H9 (cell line): ENCODE measurements at regions not wholly inside any gene's neighbourhood (a gene's known extent, or its start where the extent isn't known, plus 50 kb on each side); places are given as distances from the start of the nearest gene placed in this dataset.

Experiments
- DNase-seq: peaks from one replicate; pipeline ENCODE4 v3.0.0-alpha.2; 2017
- H2AFZ ChIP-seq: one replicate; pipeline ENCODE4 v1.6.1; 2013; ENCODE audit warnings: mild to moderate bottlenecking, low read length, control low read depth, moderate library complexity
- H2AK5ac ChIP-seq: 2 replicates; pipeline ENCODE4 v1.6.1; 2013; ENCODE audit warnings: low read length, control low read depth, mixed read lengths; ENCODE audit not compliant: insufficient read length
- H2BK120ac ChIP-seq: one replicate; pipeline ENCODE4 v1.6.1; 2013; ENCODE audit warnings: low read depth, mild to moderate bottlenecking, low read length, control low read depth, inconsistent platforms; ENCODE audit not compliant: poor library complexity, severe bottlenecking
- H2BK12ac ChIP-seq: 2 replicates; pipeline ENCODE4 v1.6.1; 2013; ENCODE audit warnings: low read length, control low read depth, mixed read lengths, low read depth; ENCODE audit not compliant: insufficient read length
- H2BK15ac ChIP-seq: 2 replicates; pipeline ENCODE4 v1.6.1; 2013; ENCODE audit warnings: low read depth, low read length, control low read depth
- H2BK20ac ChIP-seq: one replicate; pipeline ENCODE4 v1.6.1; 2013; ENCODE audit warnings: low read depth, mild to moderate bottlenecking, low read length, control low read depth, inconsistent platforms; ENCODE audit not compliant: poor library complexity, severe bottlenecking
- H2BK5ac ChIP-seq: 2 replicates; pipeline ENCODE4 v1.6.1; 2013; ENCODE audit warnings: low read length, control low read depth, mixed read lengths; ENCODE audit not compliant: insufficient read length
- H3K14ac ChIP-seq: 2 replicates; pipeline ENCODE4 v1.6.1; 2013; ENCODE audit warnings: low read length, control low read depth; ENCODE audit not compliant: insufficient read depth
- H3K18ac ChIP-seq: 2 replicates; pipeline ENCODE4 v1.6.1; 2013; ENCODE audit warnings: low read depth, mild to moderate bottlenecking, mixed read lengths, low read length, control low read depth; ENCODE audit not compliant: insufficient read length
- H3K23ac ChIP-seq: 2 replicates; pipeline ENCODE4 v1.6.1; 2013; ENCODE audit warnings: low read length, control low read depth, mixed read lengths, low read depth; ENCODE audit not compliant: insufficient read length
- H3K23me2 ChIP-seq: 2 replicates; pipeline ENCODE4 v1.6.1; 2013; ENCODE audit warnings: low read depth, mild to moderate bottlenecking, mixed read lengths, low read length, control low read depth; ENCODE audit not compliant: insufficient read length, poor library complexity, severe bottlenecking
- H3K27ac ChIP-seq: 2 replicates; pipeline ENCODE4 v1.5.1; 2013; ENCODE audit warnings: low read length, control low read depth, mixed read lengths, low read depth; ENCODE audit not compliant: insufficient read length
- H3K27me3 ChIP-seq: 2 replicates; pipeline ENCODE4 v1.6.1; 2013; ENCODE audit warnings: low read length, control low read depth, inconsistent platforms; ENCODE audit not compliant: insufficient read depth
- H3K4ac ChIP-seq: 2 replicates; pipeline ENCODE4 v1.6.1; 2013; ENCODE audit warnings: low read depth, mild to moderate bottlenecking, control low read depth, inconsistent platforms, low read length, moderate library complexity
- H3K4me1 ChIP-seq: 2 replicates; pipeline ENCODE4 v1.6.1; 2013; ENCODE audit warnings: low read length, control low read depth, inconsistent platforms; ENCODE audit not compliant: insufficient read depth
- H3K4me2 ChIP-seq: 2 replicates; pipeline ENCODE4 v1.6.1; 2013; ENCODE audit warnings: low read length, control low read depth, mixed read lengths; ENCODE audit not compliant: insufficient read length, insufficient read depth
- H3K56ac ChIP-seq: 2 replicates; pipeline ENCODE4 v1.6.1; 2013; ENCODE audit warnings: low read depth, mild to moderate bottlenecking, mixed read lengths, low read length, control low read depth; ENCODE audit not compliant: insufficient read length
- H3K79me1 ChIP-seq: 2 replicates; pipeline ENCODE4 v1.6.1; 2013; ENCODE audit warnings: low read depth, mild to moderate bottlenecking, moderate library complexity, low read length, control low read depth, inconsistent platforms; ENCODE audit not compliant: insufficient read depth, poor library complexity, severe bottlenecking
- H3K79me2 ChIP-seq: 2 replicates; pipeline ENCODE4 v1.6.1; 2013; ENCODE audit warnings: low read length, control low read depth, inconsistent platforms; ENCODE audit not compliant: insufficient read depth
- H3K9ac ChIP-seq: 2 replicates; pipeline ENCODE4 v1.6.1; 2013; ENCODE audit warnings: low read length, control low read depth, mixed read lengths; ENCODE audit not compliant: insufficient read length; ENCODE audit errors: extremely low read depth
- H3K9me3 ChIP-seq: one replicate; pipeline ENCODE4 v1.6.1; 2013; ENCODE audit warnings: low read depth, low read length, inconsistent platforms; ENCODE audit not compliant: control insufficient read depth
- H3T11ph ChIP-seq: one replicate; pipeline ENCODE4 v1.6.1; 2013; ENCODE audit warnings: mild to moderate bottlenecking, low read length, control low read depth, inconsistent platforms
- H4K20me1 ChIP-seq: one replicate; pipeline ENCODE4 v1.6.1; 2013; ENCODE audit not compliant: control insufficient read depth, insufficient read length, insufficient read depth
- H4K5ac ChIP-seq: 2 replicates; pipeline ENCODE4 v1.6.1; 2013; ENCODE audit warnings: low read depth, mild to moderate bottlenecking, mixed read lengths, low read length, control low read depth; ENCODE audit not compliant: insufficient read length
- H4K8ac ChIP-seq: replicated peaks from 2 replicates; pipeline ENCODE4 v1.6.1; 2013; ENCODE audit warnings: low read length, control low read depth, mixed read lengths, low read depth; ENCODE audit not compliant: insufficient read length
- H4K91ac ChIP-seq: 2 replicates; pipeline ENCODE4 v1.6.1; 2013; ENCODE audit warnings: low read depth, mild to moderate bottlenecking, moderate library complexity, mixed read lengths, low read length, control low read depth; ENCODE audit not compliant: insufficient read length
- H3K27ac Mint-ChIP-seq, 3 experiments: 2 replicates in 2 of 3; 3 replicates in 1 of 3; pipeline ENCODE4 v1.8.0; 2020 to 2021; ENCODE audit warnings: mixed read lengths in 3 of 3, mild to moderate bottlenecking in 1 of 3, moderate library complexity in 1 of 3
- H3K27me3 Mint-ChIP-seq: 2 replicates; pipeline ENCODE4 v1.8.0; 2021; ENCODE audit warnings: low read depth, mild to moderate bottlenecking, moderate library complexity, mixed read lengths
- H3K36me3 Mint-ChIP-seq, 3 experiments: 2 replicates in 2 of 3; 3 replicates in 1 of 3; pipeline ENCODE4 v1.8.0; 2020 to 2021; ENCODE audit warnings: low read depth in 3 of 3, mixed read lengths in 3 of 3; ENCODE audit not compliant: insufficient read depth in 1 of 3
- H3K4me1 Mint-ChIP-seq, 2 experiments: 2 replicates each; pipeline ENCODE4 v1.8.0; 2020; ENCODE audit warnings: mixed read lengths in 2 of 2
- H3K4me3 Mint-ChIP-seq, 2 experiments: 2 replicates in 1 of 2; 3 replicates in 1 of 2; pipeline ENCODE4 v1.8.0; 2020 to 2021; ENCODE audit warnings: mild to moderate bottlenecking in 2 of 2, mixed read lengths in 2 of 2, moderate library complexity in 1 of 2
- H3K9me3 Mint-ChIP-seq, 2 experiments: 2 replicates in 1 of 2; 3 replicates in 1 of 2; pipeline ENCODE4 v1.8.0; 2020; ENCODE audit warnings: mild to moderate bottlenecking in 2 of 2, mixed read lengths in 2 of 2, moderate library complexity in 1 of 2
- CTCF ChIP-seq: fragments of 200-600 bp; sonication (generic); conservative IDR thresholded peaks from 3 replicates; pipeline ENCODE4 v1.8.0; 2021; ENCODE audit warnings: antibody characterized with exemption, mild to moderate bottlenecking
- WGBS: extraction: QIAGEN DNeasy Blood & Tissue Kit; methylation state at CpG from one replicate; pipeline ENCODE4 v1.1.7; 2013; ENCODE audit warnings: missing lambda C conversion rate, low lambda C conversion rate, mixed read lengths; ENCODE audit not compliant: insufficient read length; ENCODE audit errors: extremely low coverage; 5-methylcytosine and 5-hydroxymethylcytosine counted together

DNA sequence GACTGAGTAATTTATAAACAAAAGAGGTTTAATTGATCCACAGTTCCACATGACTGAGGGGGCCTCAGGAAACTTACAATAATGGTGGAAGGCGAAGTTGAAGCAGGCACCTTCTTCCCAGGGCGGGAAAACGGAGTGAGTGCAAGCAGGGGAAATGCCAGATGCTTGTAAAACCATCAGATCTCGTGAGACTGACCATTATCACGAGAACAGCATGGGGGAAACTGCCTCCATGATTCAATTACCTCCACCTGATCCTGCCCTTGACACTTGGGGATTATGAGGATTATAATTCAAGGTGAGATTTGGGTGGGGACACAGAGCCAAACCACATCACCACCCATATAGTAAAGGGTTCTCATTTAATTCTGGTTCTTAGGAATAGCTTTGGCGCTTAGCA is 219.5 kb upstream of the ATP5MC3 start:
- Histone ChIP-seq H4K91ac (no peak overlapping the region), H3K4ac (no peak overlapping the region), H3K27ac (no peak overlapping the region), H3K4me2 (no peak overlapping the region), H3K23me2 (no peaks in the 10 kb centered on the region), H2BK120ac (no peak overlapping the region), H3K18ac (no peak overlapping the region), H2AFZ (no peak overlapping the region), H2BK15ac (no peak overlapping the region), H2BK12ac (no peak overlapping the region), H3K4me1 (no peaks in the 10 kb centered on the region), H4K20me1 (no peaks in the 10 kb centered on the region), H3K23ac (no peak overlapping the region), H3T11ph (no peak overlapping the region), H4K5ac (no peak overlapping the region), H3K27me3 (no peaks in the 10 kb centered on the region), H2AK5ac (no peak overlapping the region), H4K8ac (no peak overlapping the region), H3K14ac (no peak overlapping the region), H3K79me2 (no peaks in the 10 kb centered on the region), H2BK20ac (no peak overlapping the region), H3K79me1 (no peaks in the 10 kb centered on the region), H3K56ac (no peak overlapping the region), H3K9ac (no peak overlapping the region), H2BK5ac (no peak overlapping the region), H3K9me3 (no peaks in the 10 kb centered on the region)
- Mint-ChIP-seq H3K27me3 (peaks cover 1% of the 10 kb centered on the region; the same call in 1 of the 2 replicates), H3K27ac (no peak overlapping the region), H3K36me3 (no peaks in the 10 kb centered on the region), H3K4me1 (no peaks in the 10 kb centered on the region), H3K9me3 (no peaks in the 10 kb centered on the region), H3K4me3 (no peak overlapping the region)
- TF ChIP-seq CTCF, result no peak
- no CpG with 5 or more reads among the region's 6 CpGs for WGBS
- no peak for DNase-seq
